GM12892 (cell line): ENCODE measurements at regions not wholly inside any gene's neighbourhood (a gene's known extent, or its start where the extent isn't known, plus 50 kb on each side); places are given as distances from the start of the nearest gene placed in this dataset.

Experiments
- POLR2AphosphoS5 ChIP-seq: IDR thresholded peaks from 2 replicates; pipeline ENCODE4 v1.6.1; 2011; ENCODE audit warnings: low read depth, low read length, control low read depth
- TAF1 ChIP-seq: IDR thresholded peaks from 2 replicates; pipeline ENCODE4 v1.6.1; 2011; ENCODE audit warnings: low read depth, mild to moderate bottlenecking, control low read depth, low read length, borderline replicate concordance

GRCh38 chr9:16319646-16320045 lies 550.8 kb downstream of the BNC2 start:
- TF ChIP-seq POLR2AphosphoS5 (no peak), TAF1 (no peak)
